ENCODE measurements at regions not wholly inside any gene's neighbourhood (a gene's known extent, or its start where the extent isn't known, plus 50 kb on each side); places are given as distances from the start of the nearest gene placed in this dataset.

GRCh38 chr2:182577816-182578215 lies 138.2 kb upstream of the DNAJC10 start:
- Histone ChIP-seq H3K4me1 (ENCODE audit: control insufficient read depth in 5 of 5, insufficient read depth in 5 of 5, low read length in 5 of 5) (no peaks in the 10 kb centered on the region), H3K36me3 (ENCODE audit: control insufficient read depth in 5 of 5, insufficient read depth in 5 of 5, low read length in 5 of 5) (no peaks in the 10 kb centered on the region), H3K4me3 (ENCODE audit: low read depth in 1 of 5, low read length in 5 of 5) (no peak overlapping the region), H3K27me3 (ENCODE audit: control insufficient read depth in 5 of 5, insufficient read depth in 4 of 5, low read length in 5 of 5) (no peaks in the 10 kb centered on the region), H3K9ac (ENCODE audit: low read length in 5 of 5) (no peak overlapping the region), H3K27ac (ENCODE audit: low read depth, low read length) (no peak overlapping the region), H3K9me3 (ENCODE audit: control insufficient read depth in 5 of 5, low read length in 5 of 5) (no peaks in the 10 kb centered on the region)

- Histone ChIP-seq H3K36me3 (ENCODE audit: control insufficient read depth in 5 of 5, insufficient read depth in 5 of 5, low read length in 5 of 5) (no peaks in the 10 kb centered on the region), H3K27ac (ENCODE audit: low read depth, low read length) (no peak overlapping the region), H3K27me3 (ENCODE audit: control insufficient read depth in 5 of 5, insufficient read depth in 4 of 5, low read length in 5 of 5) (no peaks in the 10 kb centered on the region), H3K9me3 (ENCODE audit: control insufficient read depth in 5 of 5, low read length in 5 of 5) (no peaks in the 10 kb centered on the region), H3K4me3 (ENCODE audit: low read depth in 1 of 5, low read length in 5 of 5) (no peak overlapping the region), H3K4me1 (ENCODE audit: control insufficient read depth in 5 of 5, insufficient read depth in 5 of 5, low read length in 5 of 5) (no peaks in the 10 kb centered on the region), H3K9ac (ENCODE audit: low read length in 5 of 5) (no peak overlapping the region)
These were observed 134.7 kb upstream of the DNAJC10 start for GRCh38 chr2:182581196-182581935.

- Histone ChIP-seq H3K27me3 (ENCODE audit: control insufficient read depth in 5 of 5, insufficient read depth in 4 of 5, low read length in 5 of 5) (no peaks in the 10 kb centered on the region), H3K4me3 (ENCODE audit: low read depth in 1 of 5, low read length in 5 of 5) (no peak overlapping the region), H3K9me3 (ENCODE audit: control insufficient read depth in 5 of 5, low read length in 5 of 5) (no peaks in the 10 kb centered on the region), H3K9ac (ENCODE audit: low read length in 5 of 5) (no peak overlapping the region), H3K4me1 (ENCODE audit: control insufficient read depth in 5 of 5, insufficient read depth in 5 of 5, low read length in 5 of 5) (no peaks in the 10 kb centered on the region), H3K27ac (ENCODE audit: low read depth, low read length) (no peak overlapping the region), H3K36me3 (ENCODE audit: control insufficient read depth in 5 of 5, insufficient read depth in 5 of 5, low read length in 5 of 5) (no peaks in the 10 kb centered on the region)
These were observed 131.6 kb upstream of the DNAJC10 start for GRCh38 chr2:182584462-182584861.

GRCh38 chr2:182585001-182585400 lies 131.1 kb upstream of the DNAJC10 start:
- no peaks in the 10 kb centered on the region for H3K36me3 ChIP-seq (ENCODE audit: control insufficient read depth in 5 of 5, insufficient read depth in 5 of 5, low read length in 5 of 5)
- no peak overlapping the region for H3K4me3 ChIP-seq (ENCODE audit: low read depth in 1 of 5, low read length in 5 of 5)
- no peaks in the 10 kb centered on the region for H3K9me3 ChIP-seq (ENCODE audit: control insufficient read depth in 5 of 5, low read length in 5 of 5)
- no peaks in the 10 kb centered on the region for H3K4me1 ChIP-seq (ENCODE audit: control insufficient read depth in 5 of 5, insufficient read depth in 5 of 5, low read length in 5 of 5)
- no peak overlapping the region for H3K27ac ChIP-seq (ENCODE audit: low read depth, low read length)
- H3K9ac ChIP-seq (ENCODE audit: low read length in 5 of 5), result no peak overlapping the region
- no peaks in the 10 kb centered on the region for H3K27me3 ChIP-seq (ENCODE audit: control insufficient read depth in 5 of 5, insufficient read depth in 4 of 5, low read length in 5 of 5)

- no peaks in the 10 kb centered on the region for H3K4me1 ChIP-seq (ENCODE audit: control insufficient read depth in 5 of 5, insufficient read depth in 5 of 5, low read length in 5 of 5)
- H3K36me3 ChIP-seq (ENCODE audit: control insufficient read depth in 5 of 5, insufficient read depth in 5 of 5, low read length in 5 of 5), result no peaks in the 10 kb centered on the region
- H3K9me3 ChIP-seq (ENCODE audit: control insufficient read depth in 5 of 5, low read length in 5 of 5), result no peaks in the 10 kb centered on the region
- H3K4me3 ChIP-seq (ENCODE audit: low read depth in 1 of 5, low read length in 5 of 5), result no peak overlapping the region
- no peak overlapping the region for H3K27ac ChIP-seq (ENCODE audit: low read depth, low read length)
- no peaks in the 10 kb centered on the region for H3K27me3 ChIP-seq (ENCODE audit: control insufficient read depth in 5 of 5, insufficient read depth in 4 of 5, low read length in 5 of 5)
- H3K9ac ChIP-seq (ENCODE audit: low read length in 5 of 5), result no peak overlapping the region
These were observed 130.6 kb upstream of the DNAJC10 start for GRCh38 chr2:182585430-182585829.

GRCh38 chr2:182586426-182586825 lies 129.6 kb upstream of the DNAJC10 start:
- H3K4me3 ChIP-seq (ENCODE audit: low read depth in 1 of 5, low read length in 5 of 5), result no peak overlapping the region
- no peak overlapping the region for H3K9ac ChIP-seq (ENCODE audit: low read length in 5 of 5)
- no peak overlapping the region for H3K27ac ChIP-seq (ENCODE audit: low read depth, low read length)
- no peaks in the 10 kb centered on the region for H3K9me3 ChIP-seq (ENCODE audit: control insufficient read depth in 5 of 5, low read length in 5 of 5)
- no peaks in the 10 kb centered on the region for H3K36me3 ChIP-seq (ENCODE audit: control insufficient read depth in 5 of 5, insufficient read depth in 5 of 5, low read length in 5 of 5)
- H3K27me3 ChIP-seq (ENCODE audit: control insufficient read depth in 5 of 5, insufficient read depth in 4 of 5, low read length in 5 of 5), result no peaks in the 10 kb centered on the region
- peaks cover 0 to 2% (median 0%) of the 10 kb centered on the region in 5 donors for H3K4me1 ChIP-seq (ENCODE audit: control insufficient read depth in 5 of 5, insufficient read depth in 5 of 5, low read length in 5 of 5)

- Histone ChIP-seq H3K27me3 (ENCODE audit: control insufficient read depth in 5 of 5, insufficient read depth in 4 of 5, low read length in 5 of 5) (no peaks in the 10 kb centered on the region), H3K4me1 (ENCODE audit: control insufficient read depth in 5 of 5, insufficient read depth in 5 of 5, low read length in 5 of 5) (peaks cover 0 to 3% (median 0%) of the 10 kb centered on the region in 5 donors), H3K9me3 (ENCODE audit: control insufficient read depth in 5 of 5, low read length in 5 of 5) (no peaks in the 10 kb centered on the region), H3K27ac (ENCODE audit: low read depth, low read length) (no peak overlapping the region), H3K36me3 (ENCODE audit: control insufficient read depth in 5 of 5, insufficient read depth in 5 of 5, low read length in 5 of 5) (no peaks in the 10 kb centered on the region), H3K4me3 (ENCODE audit: low read depth in 1 of 5, low read length in 5 of 5) (no peak overlapping the region), H3K9ac (ENCODE audit: low read length in 5 of 5) (no peak overlapping the region)
These were observed 128.2 kb upstream of the DNAJC10 start for GRCh38 chr2:182587831-182588230.

- H3K9ac ChIP-seq (ENCODE audit: low read length in 5 of 5), result no peak overlapping the region
- H3K9me3 ChIP-seq (ENCODE audit: control insufficient read depth in 5 of 5, low read length in 5 of 5), result no peaks in the 10 kb centered on the region
- H3K4me1 ChIP-seq (ENCODE audit: control insufficient read depth in 5 of 5, insufficient read depth in 5 of 5, low read length in 5 of 5), result peaks cover 0 to 3% (median 0%) of the 10 kb centered on the region in 5 donors
- no peak overlapping the region for H3K4me3 ChIP-seq (ENCODE audit: low read depth in 1 of 5, low read length in 5 of 5)
- H3K27me3 ChIP-seq (ENCODE audit: control insufficient read depth in 5 of 5, insufficient read depth in 4 of 5, low read length in 5 of 5), result no peaks in the 10 kb centered on the region
- no peak overlapping the region for H3K27ac ChIP-seq (ENCODE audit: low read depth, low read length)
- H3K36me3 ChIP-seq (ENCODE audit: control insufficient read depth in 5 of 5, insufficient read depth in 5 of 5, low read length in 5 of 5), result no peaks in the 10 kb centered on the region
These were observed 126.9 kb upstream of the DNAJC10 start for GRCh38 chr2:182589121-182589520.

- no peaks in the 10 kb centered on the region for H3K27me3 ChIP-seq (ENCODE audit: control insufficient read depth in 5 of 5, insufficient read depth in 4 of 5, low read length in 5 of 5)
- no peaks in the 10 kb centered on the region for H3K36me3 ChIP-seq (ENCODE audit: control insufficient read depth in 5 of 5, insufficient read depth in 5 of 5, low read length in 5 of 5)
- no peak overlapping the region for H3K9ac ChIP-seq (ENCODE audit: low read length in 5 of 5)
- peaks cover 0 to 3% (median 0%) of the 10 kb centered on the region in 5 donors for H3K4me1 ChIP-seq (ENCODE audit: control insufficient read depth in 5 of 5, insufficient read depth in 5 of 5, low read length in 5 of 5)
- H3K4me3 ChIP-seq (ENCODE audit: low read depth in 1 of 5, low read length in 5 of 5), result no peak overlapping the region
- no peak overlapping the region for H3K27ac ChIP-seq (ENCODE audit: low read depth, low read length)
- H3K9me3 ChIP-seq (ENCODE audit: control insufficient read depth in 5 of 5, low read length in 5 of 5), result no peaks in the 10 kb centered on the region
These were observed 124.3 kb upstream of the DNAJC10 start for GRCh38 chr2:182591774-182592173.

GRCh38 chr2:182592691-182593393 lies 123.2 kb upstream of the DNAJC10 start:
- Histone ChIP-seq H3K27me3 (ENCODE audit: control insufficient read depth in 5 of 5, insufficient read depth in 4 of 5, low read length in 5 of 5) (no peaks in the 10 kb centered on the region), H3K9me3 (ENCODE audit: control insufficient read depth in 5 of 5, low read length in 5 of 5) (no peaks in the 10 kb centered on the region), H3K9ac (ENCODE audit: low read length in 5 of 5) (no peak overlapping the region), H3K36me3 (ENCODE audit: control insufficient read depth in 5 of 5, insufficient read depth in 5 of 5, low read length in 5 of 5) (no peaks in the 10 kb centered on the region), H3K27ac (ENCODE audit: low read depth, low read length) (no peak overlapping the region), H3K4me3 (ENCODE audit: low read depth in 1 of 5, low read length in 5 of 5) (no peak overlapping the region), H3K4me1 (ENCODE audit: control insufficient read depth in 5 of 5, insufficient read depth in 5 of 5, low read length in 5 of 5) (peaks cover 0 to 3% (median 0%) of the 10 kb centered on the region in 5 donors)
